ENCODE measurements at regions not wholly inside any gene's neighbourhood (a gene's known extent, or its start where the extent isn't known, plus 50 kb on each side); places are given as distances from the start of the nearest gene placed in this dataset.

DNA sequence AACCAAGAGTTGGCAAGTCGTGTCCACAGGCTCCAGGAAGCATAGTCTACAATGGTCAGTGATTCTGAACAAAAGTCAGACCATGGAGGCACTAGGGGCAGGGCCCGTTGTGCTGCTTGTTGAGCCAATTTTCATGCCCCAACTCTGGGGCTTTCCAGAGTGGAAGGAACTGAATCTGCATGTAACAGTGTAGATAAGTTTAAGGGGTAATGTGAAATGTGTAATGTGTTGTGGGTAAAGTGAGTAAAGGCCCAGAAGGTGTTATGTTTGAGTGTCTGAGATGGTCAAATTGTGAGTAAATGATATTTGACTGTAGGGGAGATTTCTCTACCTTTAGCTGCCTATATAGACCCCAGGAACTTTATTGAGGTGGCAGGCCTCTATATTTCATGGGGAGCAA lies 1336.5 kb upstream of the SLC39A10 start:
- H3K9me3 Mint-ChIP-seq (ENCODE audit: insufficient read depth): no peaks in the 10 kb centered on the region
- Histone ChIP-seq H4K20me1 (ENCODE audit: control insufficient read depth, insufficient read depth, low read length, poor library complexity, severe bottlenecking) (no peaks in the 10 kb centered on the region), H3K27me3 (replicated peaks in 1 of 4; ENCODE audit: control extremely low read depth in 1 of 4, control insufficient read depth in 3 of 4, insufficient read depth in 4 of 4, low read length in 3 of 4) (no peaks in the 10 kb centered on the region), H3K79me2 (ENCODE audit: control insufficient read depth, insufficient read depth, low read length) (no peaks in the 10 kb centered on the region), H2AFZ (ENCODE audit: insufficient read depth, low read depth, low read length, poor library complexity, severe bottlenecking) (no peak overlapping the region), H3K4me3 (ENCODE audit: control extremely low read depth in 1 of 5, extremely low read depth in 1 of 5, insufficient read depth in 1 of 5, low read depth in 2 of 5, low read length in 4 of 5) (no peak overlapping the region), H3K9me3 (ENCODE audit: control extremely low read depth in 1 of 3, control insufficient read depth in 2 of 3, insufficient read depth in 1 of 3, low read length in 2 of 3) (no peaks in the 10 kb centered on the region), H3K27ac (ENCODE audit: low read length in 2 of 2) (no peak overlapping the region), H3K4me2 (replicated peaks; ENCODE audit: low read depth, low read length, poor library complexity, severe bottlenecking) (no peak overlapping the region), H3K9ac (ENCODE audit: low read length) (no peak overlapping the region), H3K36me3 (replicated peaks in 1 of 2; ENCODE audit: control extremely low read depth in 1 of 2, control insufficient read depth in 1 of 2, extremely low read depth in 1 of 2, insufficient read depth in 2 of 2, low read length in 1 of 2) (no peaks in the 10 kb centered on the region), H3K4me1 (ENCODE audit: control insufficient read depth in 2 of 2, insufficient read depth in 2 of 2, low read length in 2 of 2) (no peaks in the 10 kb centered on the region)
- intact Hi-C loops (cut with micrococcal nuclease): no loop called here
- H3K4me1 Mint-ChIP-seq: no peaks in the 10 kb centered on the region
- POLR2A ChIA-PET: no interaction called here
- no peak for TF ChIP-seq EZH2 (IDR thresholded peaks at IDR 0.05; ENCODE audit: borderline replicate concordance, insufficient read depth, low read depth, low read length, poor library complexity, severe bottlenecking)
- TF ChIP-seq, protein P1, sequence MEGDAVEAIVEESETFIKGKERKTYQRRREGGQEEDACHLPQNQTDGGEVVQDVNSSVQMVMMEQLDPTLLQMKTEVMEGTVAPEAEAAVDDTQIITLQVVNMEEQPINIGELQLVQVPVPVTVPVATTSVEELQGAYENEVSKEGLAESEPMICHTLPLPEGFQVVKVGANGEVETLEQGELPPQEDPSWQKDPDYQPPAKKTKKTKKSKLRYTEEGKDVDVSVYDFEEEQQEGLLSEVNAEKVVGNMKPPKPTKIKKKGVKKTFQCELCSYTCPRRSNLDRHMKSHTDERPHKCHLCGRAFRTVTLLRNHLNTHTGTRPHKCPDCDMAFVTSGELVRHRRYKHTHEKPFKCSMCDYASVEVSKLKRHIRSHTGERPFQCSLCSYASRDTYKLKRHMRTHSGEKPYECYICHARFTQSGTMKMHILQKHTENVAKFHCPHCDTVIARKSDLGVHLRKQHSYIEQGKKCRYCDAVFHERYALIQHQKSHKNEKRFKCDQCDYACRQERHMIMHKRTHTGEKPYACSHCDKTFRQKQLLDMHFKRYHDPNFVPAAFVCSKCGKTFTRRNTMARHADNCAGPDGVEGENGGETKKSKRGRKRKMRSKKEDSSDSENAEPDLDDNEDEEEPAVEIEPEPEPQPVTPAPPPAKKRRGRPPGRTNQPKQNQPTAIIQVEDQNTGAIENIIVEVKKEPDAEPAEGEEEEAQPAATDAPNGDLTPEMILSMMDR (IDR thresholded peaks at IDR 0.05): no peak
- WGBS (ENCODE audit: insufficient coverage): 76% methylated on average over 2 of the region's 2 CpGs
- no peaks in the 10 kb centered on the region for H3K27me3 Mint-ChIP-seq
- DNase-seq (no peak), ATAC-seq (ENCODE audit: low read depth) (no peak)
- H3K4me3 Mint-ChIP-seq: no peak overlapping the region
- CTCF ChIA-PET: no interaction called here
- no peak overlapping the region for H3K27ac Mint-ChIP-seq

DNA sequence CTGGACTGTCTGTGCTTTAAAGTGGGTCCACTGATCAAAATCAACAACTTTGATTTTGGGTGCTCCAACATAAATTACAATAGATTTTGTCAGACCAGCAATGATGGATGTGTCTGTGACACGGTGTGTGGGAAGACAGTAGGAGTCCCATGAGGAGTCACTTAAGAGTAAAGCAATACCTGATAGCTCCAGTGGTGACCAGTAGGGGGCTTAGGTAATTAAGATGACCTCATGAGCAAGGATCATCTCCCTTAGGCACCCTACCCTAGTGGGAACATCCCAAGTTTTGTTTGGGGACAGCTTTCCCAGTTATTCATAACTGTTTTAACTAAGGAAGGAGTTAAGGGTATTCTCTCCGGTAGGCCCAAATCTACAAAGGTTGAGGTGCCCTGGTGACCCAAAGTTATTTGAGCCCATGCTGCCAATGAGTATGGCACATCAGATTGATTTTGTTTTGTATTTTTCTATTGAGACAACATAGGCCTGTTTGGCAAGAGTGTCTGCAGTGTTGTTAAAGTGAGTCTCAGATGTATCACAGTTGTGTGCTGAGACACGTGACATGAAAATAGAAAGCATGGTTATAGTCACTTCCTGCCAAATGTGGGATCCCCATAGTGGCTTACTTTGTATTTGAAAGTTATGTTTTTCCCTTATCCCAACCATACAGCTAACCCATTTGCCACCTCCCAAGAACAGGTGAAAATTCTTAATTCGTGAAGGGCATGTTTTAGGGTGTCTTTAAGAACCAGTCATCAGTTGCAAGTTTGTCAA lies 1337.6 kb upstream of the SLC39A10 start:
- Histone ChIP-seq H3K4me1 (ENCODE audit: control insufficient read depth in 2 of 2, insufficient read depth in 2 of 2, low read length in 2 of 2) (no peaks in the 10 kb centered on the region), H3K36me3 (replicated peaks in 1 of 2; ENCODE audit: control extremely low read depth in 1 of 2, control insufficient read depth in 1 of 2, extremely low read depth in 1 of 2, insufficient read depth in 2 of 2, low read length in 1 of 2) (no peaks in the 10 kb centered on the region), H3K4me2 (replicated peaks; ENCODE audit: low read depth, low read length, poor library complexity, severe bottlenecking) (no peak overlapping the region), H3K9ac (ENCODE audit: low read length) (no peak overlapping the region), H2AFZ (ENCODE audit: insufficient read depth, low read depth, low read length, poor library complexity, severe bottlenecking) (no peak overlapping the region), H3K79me2 (ENCODE audit: control insufficient read depth, insufficient read depth, low read length) (no peaks in the 10 kb centered on the region), H3K27ac (ENCODE audit: low read length in 2 of 2) (no peak overlapping the region), H4K20me1 (ENCODE audit: control insufficient read depth, insufficient read depth, low read length, poor library complexity, severe bottlenecking) (no peaks in the 10 kb centered on the region), H3K27me3 (replicated peaks in 1 of 4; ENCODE audit: control extremely low read depth in 1 of 4, control insufficient read depth in 3 of 4, insufficient read depth in 4 of 4, low read length in 3 of 4) (no peaks in the 10 kb centered on the region), H3K9me3 (ENCODE audit: control extremely low read depth in 1 of 3, control insufficient read depth in 2 of 3, insufficient read depth in 1 of 3, low read length in 2 of 3) (no peaks in the 10 kb centered on the region), H3K4me3 (ENCODE audit: control extremely low read depth in 1 of 5, extremely low read depth in 1 of 5, insufficient read depth in 1 of 5, low read depth in 2 of 5, low read length in 4 of 5) (no peak overlapping the region)
- DNase-seq (no peak), ATAC-seq (ENCODE audit: low read depth) (no peak)
- no peak overlapping the region for H3K27ac Mint-ChIP-seq
- no peak overlapping the region for H3K4me3 Mint-ChIP-seq
- CTCF ChIA-PET: no interaction called here
- TF ChIP-seq, protein P1 (IDR thresholded peaks at IDR 0.05): peak; percentile 21
- no peak for TF ChIP-seq EZH2 (IDR thresholded peaks at IDR 0.05; ENCODE audit: borderline replicate concordance, insufficient read depth, low read depth, low read length, poor library complexity, severe bottlenecking)
- 78% methylated on average over 3 of the region's 4 CpGs for WGBS (ENCODE audit: insufficient coverage)
- intact Hi-C loops (cut with micrococcal nuclease): no loop called here
- no peaks in the 10 kb centered on the region for H3K4me1 Mint-ChIP-seq
- no peaks in the 10 kb centered on the region for H3K27me3 Mint-ChIP-seq
- H3K9me3 Mint-ChIP-seq (ENCODE audit: insufficient read depth): no peaks in the 10 kb centered on the region
- POLR2A ChIA-PET: no interaction called here

Measured in B cell (primary cell).